NCI-H1105 (cell line): ENCODE measurements at regions not wholly inside any gene's neighbourhood (a gene's known extent, or its start where the extent isn't known, plus 50 kb on each side); places are given as distances from the start of the nearest gene placed in this dataset.
"Not testable (repeated sequence)": the region's sequence is repeated elsewhere in the genome, so short reads cannot be mapped to it uniquely, and the experiment has no call there.

Experiments
- DNase-seq: peaks from one replicate; lab custom pipeline; 2025; lab: John Stamatoyannopoulos, UW

DNA sequence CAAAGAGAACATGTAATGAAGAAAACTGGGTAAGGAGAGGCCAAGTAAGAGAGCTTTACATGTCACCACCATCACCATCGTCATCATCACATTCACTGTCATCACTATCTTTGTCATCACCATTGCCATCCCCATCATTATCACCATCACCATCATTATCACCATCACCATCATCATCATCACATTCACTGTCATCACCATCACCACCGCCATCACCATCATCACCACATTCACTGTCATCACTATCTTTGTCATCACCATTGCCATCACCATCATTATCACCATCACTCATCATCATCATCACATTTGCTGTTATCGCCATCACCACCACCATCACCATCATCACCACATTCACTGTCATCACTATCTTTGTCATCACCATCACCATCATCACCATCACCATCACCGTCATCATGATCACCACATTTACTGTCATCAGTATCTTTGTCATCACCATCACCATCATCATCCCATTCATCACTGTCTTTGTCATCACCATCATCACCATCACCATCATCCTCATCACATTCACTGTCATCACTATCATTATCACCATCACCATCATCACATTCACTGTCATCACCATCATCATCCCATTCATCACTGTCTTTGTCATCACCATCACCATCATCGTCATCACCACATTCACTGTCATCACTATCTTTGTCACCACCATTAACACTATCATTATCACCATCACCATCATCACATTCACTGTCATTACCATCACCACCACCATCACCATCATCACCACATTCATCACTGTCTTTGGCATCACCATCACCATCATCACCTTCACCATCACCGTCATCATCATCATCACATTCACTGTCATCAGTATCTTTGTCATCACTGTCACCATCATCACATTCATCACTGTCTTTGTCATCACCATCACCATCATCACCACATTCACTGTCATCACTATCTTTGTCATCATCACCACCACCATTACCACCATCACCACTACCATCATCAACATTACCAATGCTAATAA, 172.3 kb downstream of the ERMARD start:
- no peak for DNase-seq

DNA sequence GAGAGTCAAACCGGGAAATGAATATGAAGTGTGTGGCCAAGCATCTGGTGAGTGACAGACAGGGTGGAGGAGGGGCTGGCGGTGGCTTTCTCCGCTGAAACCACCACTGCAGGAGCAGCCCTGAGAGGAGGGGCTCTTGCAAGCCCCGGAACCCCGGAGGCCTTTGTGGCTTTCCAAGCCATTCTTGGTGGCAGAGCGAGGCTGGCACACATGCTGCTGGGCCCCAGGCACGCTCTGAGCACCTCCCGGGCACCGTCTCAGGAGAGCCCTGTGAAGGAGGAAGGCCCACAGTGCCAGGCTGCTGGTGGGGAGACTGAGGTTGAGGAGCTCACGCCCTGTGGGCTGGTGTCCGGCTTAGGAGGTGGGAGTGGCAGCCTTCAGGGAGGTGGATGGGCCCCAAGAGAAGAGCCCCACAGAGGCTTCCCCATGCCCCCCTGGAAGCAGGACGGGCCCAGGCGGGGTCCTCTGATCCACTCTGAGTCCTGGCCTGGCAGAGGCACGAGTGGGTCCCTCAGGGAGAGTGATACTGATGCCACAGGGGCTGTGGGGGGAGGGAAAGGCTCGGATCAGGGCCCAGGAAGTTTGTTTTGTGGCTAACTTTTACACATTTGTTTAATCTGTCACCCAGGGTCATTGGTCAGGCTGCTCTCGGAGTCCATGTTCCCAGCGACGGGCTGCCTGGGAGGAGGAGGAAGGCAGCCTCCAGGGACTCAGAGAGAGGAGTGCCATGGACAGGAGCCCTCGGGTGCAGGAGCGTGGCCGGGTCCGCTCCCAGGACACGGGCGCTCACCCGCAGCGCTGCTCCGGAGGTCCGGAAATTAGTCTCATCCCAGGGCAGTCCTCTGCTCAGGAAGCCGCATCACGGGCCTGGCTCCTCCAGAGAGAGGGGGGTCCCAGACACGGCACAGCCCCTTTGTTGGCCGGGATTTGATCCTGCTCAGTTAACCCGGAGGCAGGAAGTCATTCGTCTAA, 170.7 kb downstream of the ERMARD start:
- no peak for DNase-seq

DNA sequence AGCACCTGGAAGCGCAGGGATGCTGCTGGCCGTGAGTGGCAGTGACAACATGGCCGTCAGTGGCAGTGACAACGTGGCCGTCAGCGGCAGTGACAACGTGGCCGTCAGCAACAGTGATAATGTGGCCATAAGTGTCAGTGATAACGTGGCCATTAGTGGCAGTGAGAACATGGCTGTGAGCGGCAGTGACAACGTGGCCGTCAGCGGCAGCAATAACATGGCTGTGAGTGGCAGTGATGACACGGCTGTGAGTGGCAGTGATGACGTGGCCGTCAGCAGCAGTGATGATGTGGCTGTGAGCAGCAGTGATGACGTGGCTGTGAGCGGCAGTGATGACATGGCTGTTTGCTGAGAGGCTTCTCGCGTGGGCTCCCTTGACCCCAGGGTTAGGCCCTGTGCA, 169.8 kb downstream of the ERMARD start:
- DNase-seq = no peak

DNA sequence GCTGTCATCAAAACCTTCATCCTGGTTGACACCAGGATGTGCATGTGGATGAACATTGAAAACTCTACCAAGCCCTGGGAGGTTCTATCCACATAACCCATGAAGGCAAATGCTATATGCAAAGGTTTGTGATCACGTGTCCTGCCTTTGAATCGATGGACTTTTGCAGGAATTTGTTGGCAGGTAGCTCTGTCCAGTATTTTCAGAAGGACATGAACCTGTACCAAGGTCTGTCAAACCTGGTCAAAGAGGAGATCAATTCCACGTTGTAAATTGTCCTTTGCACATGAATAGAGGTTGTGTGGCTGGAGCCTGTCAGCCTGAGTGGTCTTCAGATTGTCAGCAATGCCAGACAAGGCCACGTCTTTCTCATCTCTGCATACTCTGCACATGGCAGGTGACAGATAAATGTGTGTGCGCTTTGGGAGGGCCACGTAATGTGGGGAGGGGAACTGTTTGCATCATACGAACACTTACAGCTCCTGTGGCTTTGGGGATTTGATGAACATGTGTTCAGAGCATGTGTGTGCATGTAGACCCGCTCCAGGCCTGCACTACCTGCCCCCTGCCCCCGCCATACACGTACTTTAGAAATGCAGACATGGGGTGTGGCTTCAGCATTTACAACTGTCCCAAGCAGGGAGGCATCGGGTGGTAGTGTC, 169.1 kb downstream of the ERMARD start:
- DNase-seq = no peak

DNA sequence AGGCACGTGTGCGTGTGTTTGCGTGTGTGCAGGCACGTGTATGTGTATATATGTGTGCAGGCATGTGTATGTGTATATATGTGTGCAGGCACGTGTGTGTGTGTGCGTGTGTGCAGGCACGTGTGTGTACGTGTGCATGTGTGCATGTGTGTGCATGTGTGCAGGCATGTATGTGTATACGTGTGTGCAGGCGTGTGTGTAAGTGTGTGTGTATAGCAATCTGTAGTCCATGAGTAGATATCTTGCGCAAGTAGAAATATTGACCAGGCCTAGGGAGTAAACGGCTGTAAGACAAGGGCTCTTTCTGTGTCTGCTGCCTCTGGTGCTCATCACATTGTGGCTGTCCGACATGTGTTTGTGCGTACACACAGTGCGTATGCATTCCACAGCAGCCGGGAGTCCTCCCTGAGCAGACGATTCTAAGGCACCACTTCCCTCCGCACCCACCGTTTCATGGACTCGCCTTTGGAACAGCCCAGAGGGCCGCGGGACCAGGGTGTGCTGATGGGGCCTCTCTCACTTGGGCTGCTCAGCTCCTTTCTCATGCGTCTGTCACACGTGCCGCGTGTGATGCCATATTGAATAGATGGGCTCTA, 167.6 kb downstream of the ERMARD start:
- no peak for DNase-seq

DNA sequence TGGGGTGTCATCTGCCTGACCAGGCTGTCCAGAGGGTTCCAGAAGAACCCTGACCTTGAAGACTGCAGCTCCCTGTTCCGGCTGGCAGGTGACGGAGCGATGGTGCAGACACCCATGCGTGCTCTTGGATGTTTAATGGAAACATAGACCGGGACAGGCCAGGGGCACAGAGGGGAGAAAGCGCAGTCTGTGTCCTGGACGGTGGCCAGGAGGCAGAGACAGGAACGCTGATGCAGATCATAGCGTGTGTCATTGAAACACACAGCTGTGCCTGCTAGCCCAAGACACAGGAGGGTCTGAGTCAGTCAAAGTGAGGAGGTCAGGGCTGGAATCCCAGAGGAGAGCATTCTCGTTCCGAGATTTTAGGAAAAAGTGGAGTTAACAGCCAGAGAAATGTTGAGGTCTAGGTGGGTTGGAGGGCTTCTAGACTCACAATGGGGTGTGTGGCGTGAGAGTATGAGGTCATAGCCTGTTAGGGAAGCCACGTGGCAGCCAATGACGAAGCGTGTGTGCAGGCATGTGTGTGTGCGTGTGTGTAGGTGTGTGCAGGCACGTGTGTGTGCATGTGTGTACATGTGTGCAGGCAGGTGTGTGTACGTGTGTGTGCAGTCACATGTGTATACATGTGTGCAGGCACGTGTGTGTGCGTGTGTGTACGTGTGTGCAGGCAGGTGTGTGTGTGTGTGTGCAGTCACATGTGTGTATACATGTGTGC, 167.0 kb downstream of the ERMARD start:
- no peak for DNase-seq

DNA sequence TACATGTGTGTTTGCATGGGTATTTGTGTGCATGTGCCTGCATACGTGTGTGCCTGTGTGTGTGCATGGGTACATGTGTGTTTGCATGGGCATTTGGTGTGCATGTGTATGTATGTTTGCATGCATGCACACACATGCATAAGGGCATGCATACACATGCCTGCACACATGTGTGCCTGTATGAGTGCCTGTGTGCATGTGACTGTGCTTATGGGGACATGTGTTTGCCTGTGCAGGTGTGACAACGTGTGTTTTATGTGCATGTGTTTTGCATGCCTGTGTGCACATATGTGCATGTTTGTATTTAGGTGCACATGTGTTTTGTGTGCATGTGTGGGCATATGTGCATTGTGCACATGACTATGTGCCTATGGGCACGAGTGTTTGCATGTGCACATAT, 165.7 kb downstream of the ERMARD start:
- DNase-seq = no peak

DNA sequence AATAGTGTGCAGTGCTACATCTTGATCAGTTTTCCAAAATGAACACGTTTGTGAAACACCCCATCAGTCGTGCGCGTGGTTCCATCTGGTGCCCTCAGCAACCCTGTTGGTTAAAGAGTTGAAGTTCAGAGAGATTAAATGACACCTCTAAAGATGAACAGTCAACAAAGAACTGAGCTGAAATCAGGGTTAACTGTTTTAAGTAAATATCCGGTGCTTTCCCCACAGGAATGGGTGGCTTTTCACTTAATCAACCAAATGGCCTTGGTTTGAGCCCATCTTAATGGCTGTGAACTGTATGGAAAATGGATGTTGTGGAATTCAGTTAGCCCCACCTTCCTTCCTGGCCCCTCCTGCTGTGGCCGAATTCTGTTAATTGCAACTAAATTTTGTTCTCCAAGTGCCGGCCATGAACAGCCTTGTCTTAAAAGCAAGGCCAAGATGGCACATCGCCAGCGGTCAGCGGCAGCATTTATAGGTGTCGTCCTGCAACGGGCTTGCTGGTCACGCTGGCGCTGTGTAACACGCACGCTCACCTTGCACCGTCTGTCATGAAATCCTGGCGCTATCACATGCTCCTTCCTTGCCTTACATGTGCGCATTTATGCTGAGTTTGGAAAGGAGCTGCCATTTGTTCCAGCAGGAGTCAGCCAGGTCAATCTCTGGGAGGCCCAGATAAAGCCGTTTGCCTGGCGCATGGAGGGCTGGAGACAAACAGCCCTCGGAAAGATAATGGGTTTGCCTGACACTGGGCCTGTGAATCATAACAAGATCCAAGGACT, 164.5 kb downstream of the ERMARD start:
- DNase-seq = no peak

DNA sequence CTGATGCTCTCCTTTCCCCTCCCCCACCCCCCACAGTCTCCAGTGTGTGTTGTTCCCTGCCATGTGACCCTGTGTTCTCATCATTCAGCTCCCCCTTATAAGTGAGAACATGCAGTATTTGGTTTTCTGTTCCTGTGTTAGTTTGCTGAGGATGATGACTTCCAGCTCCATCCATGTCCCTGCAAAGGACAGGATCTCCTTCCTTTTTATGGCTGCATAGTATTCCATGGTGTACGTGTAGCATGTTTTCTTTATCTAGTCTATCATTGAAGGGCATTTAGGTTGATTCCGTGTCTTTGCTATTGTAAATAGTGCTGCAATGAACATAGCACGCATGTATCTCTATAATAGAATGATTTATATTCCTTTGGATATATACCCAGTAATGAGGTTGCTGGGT, 162.3 kb downstream of the ERMARD start:
- DNase-seq = not testable (repeated sequence)

DNA sequence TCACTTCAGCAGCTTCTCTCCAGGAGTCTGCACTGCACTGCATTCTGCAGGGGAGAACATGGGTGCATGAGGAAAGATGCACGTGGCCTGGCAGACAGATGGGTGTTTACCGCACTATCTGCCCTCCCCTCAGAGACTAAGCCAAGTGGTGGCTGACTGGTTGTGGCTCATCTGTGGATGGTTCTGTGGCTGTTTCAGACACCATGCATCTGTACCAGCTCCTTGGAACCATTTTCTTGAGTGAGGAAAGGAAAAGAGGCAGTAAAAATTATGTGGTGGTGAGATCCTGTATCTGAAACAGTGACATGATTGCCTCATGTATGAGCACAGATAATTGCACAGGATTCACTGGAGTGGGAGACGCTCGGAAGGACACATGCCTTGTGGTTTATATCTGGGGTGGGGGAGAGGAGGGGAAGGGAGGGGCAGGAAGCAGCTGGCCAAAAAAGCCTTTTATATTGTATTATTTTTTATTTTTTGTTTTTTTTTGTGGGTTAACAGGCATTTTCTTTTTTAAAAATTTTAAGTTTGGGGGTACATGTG, 161.7 kb downstream of the ERMARD start:
- no peak for DNase-seq

DNA sequence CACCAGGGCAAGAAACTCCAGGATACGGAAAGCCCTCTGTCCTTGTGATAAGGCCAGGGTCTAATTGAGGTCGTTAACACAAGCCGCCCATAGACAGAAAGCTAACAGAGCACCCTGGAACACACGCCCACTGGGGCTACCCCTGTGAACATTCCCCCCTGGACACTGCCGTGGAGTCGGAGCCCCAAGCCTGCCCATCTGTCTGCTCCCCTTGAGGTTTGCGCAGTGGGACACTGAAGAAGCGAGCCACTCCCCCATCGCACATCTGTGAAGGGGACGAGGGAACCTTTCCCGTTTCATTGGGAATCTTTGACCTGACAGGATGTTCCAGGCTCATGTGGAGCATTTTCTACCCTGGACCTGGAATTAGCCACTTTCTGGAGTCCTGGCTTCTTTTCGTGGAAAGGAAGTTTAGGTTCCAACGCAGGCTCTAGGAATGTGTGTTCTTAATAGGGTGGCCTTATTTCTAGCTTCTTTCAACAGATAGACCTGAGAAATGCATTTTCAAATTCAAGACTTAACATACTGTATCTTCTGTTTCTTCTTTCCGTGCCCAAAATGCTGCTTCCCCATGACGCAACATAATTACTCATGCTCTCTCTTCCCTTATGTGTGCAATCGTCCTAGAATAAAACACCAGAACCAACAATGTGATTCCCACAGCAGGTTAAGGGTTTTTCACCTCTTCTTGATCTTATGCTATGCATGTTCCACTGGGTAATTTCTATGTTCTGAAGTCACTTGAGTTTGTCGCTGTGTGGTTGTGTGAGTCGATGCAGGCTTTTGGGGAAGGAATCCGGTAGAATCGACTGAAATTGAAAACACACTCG, 161.1 kb downstream of the ERMARD start:
- DNase-seq = no peak

DNA sequence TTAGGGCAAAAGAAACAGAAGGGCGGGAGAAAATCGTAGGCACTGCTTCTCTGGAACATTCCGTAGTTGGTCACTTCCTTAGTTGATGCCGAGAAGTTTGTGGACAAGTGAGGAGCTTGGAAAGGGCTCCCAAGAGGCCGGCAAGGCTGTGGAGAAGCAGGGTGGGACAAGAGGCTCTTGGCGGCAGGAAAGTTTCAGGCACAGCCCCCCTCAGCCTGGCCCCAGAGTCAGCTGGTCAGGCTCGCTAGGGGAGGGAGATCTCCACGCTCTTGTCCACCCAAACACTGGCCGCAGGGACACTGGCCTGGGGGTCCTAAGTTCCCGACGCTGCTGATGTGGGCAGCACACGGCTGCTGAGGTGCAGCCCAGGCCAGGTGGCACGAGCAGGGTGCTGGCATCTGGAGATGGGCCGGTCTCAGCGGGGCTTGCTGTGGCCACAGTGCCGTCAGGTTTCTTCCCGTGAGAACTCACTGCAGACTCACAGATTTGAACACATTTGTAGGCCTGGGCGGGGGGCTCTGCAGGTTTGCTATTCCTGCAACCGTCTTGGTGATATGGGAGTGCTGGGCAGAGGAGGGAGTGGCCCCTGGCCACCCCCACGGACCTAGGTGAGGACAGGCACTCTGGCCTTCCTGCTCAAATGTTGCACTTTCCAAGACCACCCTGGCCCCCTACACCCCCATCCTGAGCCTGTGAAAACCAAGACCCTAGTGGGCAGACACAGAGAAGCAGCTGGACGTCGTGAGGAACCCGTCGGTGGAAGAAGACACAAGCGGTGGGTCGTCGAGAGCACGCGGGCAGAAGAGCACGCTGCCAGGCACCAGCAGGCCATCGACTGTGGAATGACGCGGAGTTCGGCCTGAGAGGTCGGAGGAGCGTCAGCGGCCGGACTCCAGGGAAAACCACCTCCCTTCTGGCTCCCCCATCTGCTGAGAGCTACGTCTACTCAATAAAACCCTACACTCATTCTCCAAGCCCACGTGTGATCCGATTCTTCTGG, 160.1 kb downstream of the ERMARD start:
- no peak for DNase-seq

DNA sequence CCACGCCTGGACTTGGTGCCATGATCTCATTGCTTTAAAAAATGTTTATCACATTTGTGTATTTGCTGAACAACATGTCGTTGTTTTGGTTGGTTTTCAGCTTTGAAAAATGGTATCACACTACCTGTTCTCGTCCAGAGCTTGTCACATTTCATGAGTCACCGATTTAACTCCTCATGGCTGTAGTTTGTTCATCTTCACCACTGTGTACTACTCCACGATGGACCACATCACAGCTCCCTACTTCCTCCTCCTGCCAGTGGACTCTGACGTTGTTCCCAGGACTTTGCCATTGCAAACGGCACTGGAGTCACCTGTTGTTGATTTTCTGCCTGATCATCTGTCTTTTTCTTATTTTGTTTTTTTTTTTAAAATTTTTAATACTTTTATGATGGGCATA, 157.7 kb downstream of the ERMARD start:
- no peak for DNase-seq

DNA sequence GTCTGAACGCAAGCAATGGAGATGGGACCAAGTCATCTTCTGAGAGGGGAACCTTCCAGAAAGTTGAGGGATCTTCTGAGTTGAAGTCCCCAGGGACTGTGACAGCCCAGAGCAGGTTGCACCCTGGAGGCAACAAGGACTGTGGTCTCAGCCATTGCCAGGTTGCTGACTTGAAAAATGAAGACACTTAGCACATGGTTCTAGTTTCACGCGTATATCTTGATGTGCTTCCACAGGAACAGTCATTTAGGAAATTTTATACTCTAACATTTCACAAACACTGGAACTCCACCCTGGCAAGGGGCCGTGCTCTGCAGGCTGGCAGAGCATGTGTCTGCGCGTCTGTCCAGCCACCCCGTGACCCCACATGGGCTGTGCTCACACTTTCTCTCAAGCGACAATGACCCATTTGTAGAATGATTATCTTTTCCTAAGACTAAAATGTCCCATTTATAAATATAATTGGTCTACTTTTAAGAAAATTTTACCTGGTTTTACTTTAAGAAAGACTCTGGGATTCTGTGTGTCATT, 157.0 kb downstream of the ERMARD start:
- DNase-seq = no peak

DNA sequence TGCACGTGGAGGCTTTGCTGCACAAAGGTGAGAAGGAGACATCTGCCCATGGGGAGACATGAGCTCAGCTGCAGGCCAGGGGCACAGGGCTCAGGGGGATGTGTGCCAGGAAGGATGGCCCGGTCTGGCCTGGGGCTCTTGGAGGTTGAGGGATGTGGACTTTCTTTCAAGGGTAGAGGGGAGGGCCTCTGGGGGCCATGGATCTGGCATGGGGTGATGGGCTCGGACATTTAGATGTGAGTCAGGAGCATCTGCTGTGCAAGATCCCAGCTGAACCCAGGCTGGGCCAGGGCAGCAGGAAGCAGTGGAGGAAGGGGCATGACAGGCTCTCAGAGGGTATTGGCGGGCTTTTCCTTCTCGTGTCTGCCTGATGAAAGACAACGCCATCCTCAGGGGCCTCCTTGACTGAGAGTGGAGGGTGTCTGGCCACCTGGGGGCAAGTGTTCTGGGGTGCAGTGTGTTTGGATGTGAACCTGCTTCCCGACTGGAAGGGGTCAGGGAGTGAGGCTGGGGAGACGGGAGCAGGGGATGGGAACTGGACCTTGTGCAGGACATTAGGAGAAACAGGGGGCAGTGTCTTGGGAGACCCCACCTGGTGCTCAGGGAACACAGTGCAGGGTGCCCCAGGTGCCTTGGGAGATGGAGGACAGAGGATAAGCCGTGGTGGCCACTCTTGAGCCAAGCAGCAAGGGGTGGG, 156.1 kb downstream of the ERMARD start:
- DNase-seq = no peak

DNA sequence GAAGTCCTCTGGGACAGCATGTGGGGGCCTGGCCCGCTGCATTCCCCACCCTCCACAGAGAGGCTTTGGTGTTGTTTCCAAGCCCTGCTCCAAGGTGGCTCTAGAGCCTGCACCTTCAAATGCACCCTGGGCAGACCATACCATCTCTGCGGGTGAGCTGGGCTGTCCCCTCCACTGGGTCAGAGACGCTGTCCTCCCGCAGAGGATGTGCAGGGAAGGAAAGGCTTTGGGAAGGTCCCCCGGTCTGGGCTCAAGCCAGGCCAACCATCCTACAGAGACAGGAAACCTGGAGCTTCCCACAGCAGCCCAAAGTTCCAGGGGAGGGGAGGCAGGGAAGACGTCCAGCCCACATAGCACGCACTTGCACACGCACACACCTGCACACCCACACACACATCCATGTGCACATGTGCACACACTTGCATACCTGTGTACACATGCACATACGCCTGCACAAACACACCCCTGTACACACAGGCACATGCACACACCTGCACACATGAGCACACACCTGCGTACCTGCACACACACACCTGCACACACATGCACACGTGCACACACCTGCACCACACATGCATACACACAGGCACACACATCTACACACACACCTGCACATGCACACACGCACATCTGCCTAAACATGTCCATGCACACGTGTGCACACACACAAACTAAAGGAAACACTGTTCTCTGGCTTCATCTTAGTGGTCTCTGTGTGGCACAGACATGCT, 155.4 kb downstream of the ERMARD start:
- DNase-seq = no peak
